B cell (primary cell): ENCODE measurements at regions not wholly inside any gene's neighbourhood (a gene's known extent, or its start where the extent isn't known, plus 50 kb on each side); places are given as distances from the start of the nearest gene placed in this dataset.

ENCODE experiments used
- ATAC-seq: fragments of 200-7000 bp; cut with Tn5 transposase; one replicate; pipeline ENCODE4 v1.10.0; 2021; ENCODE audit warnings: low read depth, mild to moderate bottlenecking, moderate number of reproducible peaks, moderate library complexity
- CTCF ChIA-PET: fragments of 350-600 bp; sonication (Branson Sonifier 250); formaldehyde crosslinking; loops from one replicate; lab custom pipeline; 2021; ENCODE audit warnings: antibody characterized with exemption, inconsistent platforms; lab: Charles Lee
- POLR2A ChIA-PET: fragments of 350-600 bp; sonication (Branson Sonifier 250); formaldehyde crosslinking; loops from one replicate; lab custom pipeline; 2021; ENCODE audit warnings: antibody characterized with exemption; lab: Charles Lee
- DNase-seq: peaks from one replicate; pipeline ENCODE4 v3.0.0; 2013
- H2AFZ ChIP-seq: 2 replicates; pipeline ENCODE4 v1.6.1; 2012; ENCODE audit warnings: mild to moderate bottlenecking, low read depth, low read length; ENCODE audit not compliant: insufficient read depth, poor library complexity, severe bottlenecking
- H3K27ac ChIP-seq, 2 donors: 1 replicate in 1 of 2; 2 replicates in 1 of 2; pipeline ENCODE4 v1.5.1; 2012 to 2013; ENCODE audit warnings: low read length in 2 of 2, mild to moderate bottlenecking in 2 of 2, moderate library complexity in 1 of 2
- H3K27me3 ChIP-seq, 4 experiments: fragments of 200-600 bp in 1 of 4; sonication (generic) in 1 of 4; replicated peaks in 1 of 4; 1 replicate in 2 of 4; 2 replicates in 2 of 4; pipeline versions ENCODE4 v1.6.1 to v1.7.0; 2013 to 2016; ENCODE audit warnings: low read length in 3 of 4, mild to moderate bottlenecking in 2 of 4, mixed read lengths in 1 of 4, moderate library complexity in 1 of 4; ENCODE audit not compliant: insufficient read depth in 4 of 4, control insufficient read depth in 3 of 4; ENCODE audit errors: control extremely low read depth in 1 of 4
- H3K36me3 ChIP-seq, 2 experiments: replicated peaks in 1 of 2; 1 replicate in 1 of 2; 2 replicates in 1 of 2; pipeline versions ENCODE4 v1.6.1 to v1.7.1; 2013; ENCODE audit warnings: low read length in 1 of 2; ENCODE audit not compliant: insufficient read depth in 2 of 2, control insufficient read depth in 1 of 2; ENCODE audit errors: control extremely low read depth in 1 of 2, extremely low read depth in 1 of 2
- H3K4me1 ChIP-seq, 2 donors: fragments of 200-600 bp in 1 of 2; sonication (generic) in 1 of 2; 1 replicate in 1 of 2; 2 replicates in 1 of 2; pipeline versions ENCODE4 v1.5.1 to v1.6.1; 2013 to 2017; ENCODE audit warnings: low read length in 2 of 2; ENCODE audit not compliant: control insufficient read depth in 2 of 2, insufficient read depth in 2 of 2
- H3K4me2 ChIP-seq: replicated peaks from 2 replicates; pipeline ENCODE3; 2012; ENCODE audit warnings: mild to moderate bottlenecking, low read depth, low read length; ENCODE audit not compliant: poor library complexity, severe bottlenecking
- H3K4me3 ChIP-seq, 5 experiments: fragments of 200-600 bp in 1 of 5; sonication (generic) in 1 of 5; 1 replicate in 3 of 5; 2 replicates in 2 of 5; pipeline versions ENCODE4 v1.5.1 to v1.7.0; 2011 to 2016; ENCODE audit warnings: low read length in 4 of 5, mild to moderate bottlenecking in 4 of 5, low read depth in 2 of 5, control low read depth in 1 of 5, moderate library complexity in 1 of 5; ENCODE audit not compliant: insufficient read depth in 1 of 5; ENCODE audit errors: control extremely low read depth in 1 of 5, extremely low read depth in 1 of 5
- H3K79me2 ChIP-seq: fragments of 200-600 bp; sonication (generic); one replicate; pipeline ENCODE4 v1.6.0; 2016; ENCODE audit warnings: low read length; ENCODE audit not compliant: control insufficient read depth, insufficient read depth
- H3K9ac ChIP-seq: fragments of 200-600 bp; sonication (generic); 2 replicates; pipeline ENCODE4 v1.6.1; 2017; ENCODE audit warnings: mild to moderate bottlenecking, low read length, moderate library complexity
- H3K9me3 ChIP-seq, 3 donors: one replicate each; pipeline versions ENCODE4 v1.6.1 to v1.7.1; 2013; ENCODE audit warnings: low read length in 2 of 3; ENCODE audit not compliant: control insufficient read depth in 2 of 3, insufficient read depth in 1 of 3; ENCODE audit errors: control extremely low read depth in 1 of 3
- H4K20me1 ChIP-seq: 2 replicates; pipeline ENCODE4 v1.6.0; 2012; ENCODE audit warnings: mild to moderate bottlenecking, low read length; ENCODE audit not compliant: insufficient read depth, control insufficient read depth, poor library complexity, severe bottlenecking
- H3K27ac Mint-ChIP-seq: one replicate; pipeline ENCODE4 v1.8.0; 2021; ENCODE audit warnings: mixed read lengths
- H3K27me3 Mint-ChIP-seq: one replicate; pipeline ENCODE4 v1.8.0; 2021; ENCODE audit warnings: mixed read lengths
- H3K4me1 Mint-ChIP-seq: one replicate; pipeline ENCODE4 v1.8.0; 2021; ENCODE audit warnings: mixed read lengths
- H3K4me3 Mint-ChIP-seq: one replicate; pipeline ENCODE4 v1.8.0; 2021; ENCODE audit warnings: mixed read lengths
- H3K9me3 Mint-ChIP-seq: one replicate; pipeline ENCODE4 v1.8.0; 2022; ENCODE audit warnings: mixed read lengths; ENCODE audit not compliant: insufficient read depth
- EZH2 ChIP-seq: IDR thresholded peaks from 2 replicates; pipeline ENCODE4 v1.6.1; 2012; ENCODE audit warnings: borderline replicate concordance, low read depth, mild to moderate bottlenecking, moderate library complexity, low read length; ENCODE audit not compliant: insufficient read depth, poor library complexity, severe bottlenecking
- WGBS: methylation state at CpG from one replicate; pipeline ENCODE4 v1.1.5; 2013; ENCODE audit warnings: missing lambda C conversion rate; ENCODE audit not compliant: insufficient coverage; 5-methylcytosine and 5-hydroxymethylcytosine counted together
- intact Hi-C: fragments of 100-400 bp; cut with micrococcal nuclease; formaldehyde crosslinking; loops from one replicate; pipeline ENCODE4 v1.10.0; 2022
- TF ChIP-seq, protein P1 (sequence below): fragments of 200-600 bp; IDR thresholded peaks from one replicate; pipeline ENCODE4 v1.8.0; 2022; ENCODE audit warnings: antibody characterized with exemption, mild to moderate bottlenecking

DNA sequence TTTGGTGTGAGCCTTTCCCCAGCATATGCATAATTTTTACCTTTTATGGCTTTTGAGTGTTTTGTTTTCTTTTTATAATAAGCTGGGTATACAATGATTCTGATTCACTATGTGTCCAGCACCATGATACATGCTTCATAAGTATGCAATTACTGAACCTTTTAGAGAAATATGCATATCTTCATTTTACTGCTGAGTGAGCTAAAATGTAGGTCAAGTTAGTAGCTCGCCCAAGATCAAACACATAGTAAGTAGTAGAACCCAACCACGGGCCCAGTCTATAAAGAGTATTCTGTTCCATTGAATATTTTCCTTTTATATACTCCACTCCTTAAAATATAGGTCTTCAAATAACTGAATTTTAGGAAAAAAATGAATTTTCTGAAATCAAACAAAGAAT is 362.4 kb upstream of the HTR2C start:
- no peaks in the 10 kb centered on the region for H3K27me3 ChIP-seq
- Mint-ChIP-seq H3K27ac (no peak overlapping the region), H3K27me3 (no peaks in the 10 kb centered on the region), H3K4me1 (no peaks in the 10 kb centered on the region), H3K4me3 (no peak overlapping the region), H3K9me3 (no peaks in the 10 kb centered on the region)
- ATAC-seq, result no peak
- intact Hi-C loops, result no loop called here
- H3K27ac ChIP-seq, result no peak overlapping the region
- H3K79me2 ChIP-seq, result no peaks in the 10 kb centered on the region
- no peak overlapping the region for H3K9ac ChIP-seq
- no peaks in the 10 kb centered on the region for H3K4me1 ChIP-seq
- H3K36me3 ChIP-seq, result no peaks in the 10 kb centered on the region
- H3K4me2 ChIP-seq, result no peak overlapping the region
- TF ChIP-seq, protein P1, sequence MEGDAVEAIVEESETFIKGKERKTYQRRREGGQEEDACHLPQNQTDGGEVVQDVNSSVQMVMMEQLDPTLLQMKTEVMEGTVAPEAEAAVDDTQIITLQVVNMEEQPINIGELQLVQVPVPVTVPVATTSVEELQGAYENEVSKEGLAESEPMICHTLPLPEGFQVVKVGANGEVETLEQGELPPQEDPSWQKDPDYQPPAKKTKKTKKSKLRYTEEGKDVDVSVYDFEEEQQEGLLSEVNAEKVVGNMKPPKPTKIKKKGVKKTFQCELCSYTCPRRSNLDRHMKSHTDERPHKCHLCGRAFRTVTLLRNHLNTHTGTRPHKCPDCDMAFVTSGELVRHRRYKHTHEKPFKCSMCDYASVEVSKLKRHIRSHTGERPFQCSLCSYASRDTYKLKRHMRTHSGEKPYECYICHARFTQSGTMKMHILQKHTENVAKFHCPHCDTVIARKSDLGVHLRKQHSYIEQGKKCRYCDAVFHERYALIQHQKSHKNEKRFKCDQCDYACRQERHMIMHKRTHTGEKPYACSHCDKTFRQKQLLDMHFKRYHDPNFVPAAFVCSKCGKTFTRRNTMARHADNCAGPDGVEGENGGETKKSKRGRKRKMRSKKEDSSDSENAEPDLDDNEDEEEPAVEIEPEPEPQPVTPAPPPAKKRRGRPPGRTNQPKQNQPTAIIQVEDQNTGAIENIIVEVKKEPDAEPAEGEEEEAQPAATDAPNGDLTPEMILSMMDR, result no peak
- no peak for TF ChIP-seq EZH2
- H4K20me1 ChIP-seq, result no peaks in the 10 kb centered on the region
- no peak overlapping the region for H3K4me3 ChIP-seq
- ChIA-PET POLR2A (no interaction called here), CTCF (no interaction called here)
- WGBS, result no CpG with 5 or more reads among the region's 2 CpGs
- no peak for DNase-seq
- H2AFZ ChIP-seq, result no peak overlapping the region
- no peaks in the 10 kb centered on the region for H3K9me3 ChIP-seq

DNA sequence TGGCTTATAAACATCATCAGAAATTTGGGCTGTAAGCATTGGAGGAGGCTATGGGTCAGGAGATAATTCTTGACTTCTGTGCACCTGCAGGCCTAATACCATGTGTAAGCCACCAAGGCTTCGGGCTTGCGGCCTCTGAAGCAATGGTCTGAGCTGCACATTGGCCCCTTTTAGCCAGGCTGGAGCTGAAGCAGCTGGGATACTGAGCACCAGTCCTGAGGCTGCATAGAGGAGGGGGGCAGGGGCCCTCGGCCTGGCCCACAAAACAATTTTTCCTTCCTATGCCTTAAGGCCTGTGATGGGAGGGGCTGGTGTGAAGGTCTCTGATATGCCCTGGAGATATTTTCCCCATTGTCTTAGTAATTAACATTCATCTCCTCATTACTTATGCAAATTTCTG is 373.0 kb upstream of the HTR2C start:
- ChIA-PET POLR2A (no interaction called here), CTCF (no interaction called here)
- Histone ChIP-seq H3K4me3 (no peak overlapping the region), H3K9ac (no peak overlapping the region), H3K27me3 (no peaks in the 10 kb centered on the region), H2AFZ (no peak overlapping the region), H4K20me1 (no peaks in the 10 kb centered on the region), H3K4me2 (no peak overlapping the region), H3K9me3 (no peaks in the 10 kb centered on the region), H3K4me1 (no peaks in the 10 kb centered on the region), H3K36me3 (no peaks in the 10 kb centered on the region), H3K79me2 (no peaks in the 10 kb centered on the region), H3K27ac (no peak overlapping the region)
- Mint-ChIP-seq H3K27ac (no peak overlapping the region), H3K4me3 (no peak overlapping the region), H3K4me1 (no peaks in the 10 kb centered on the region), H3K9me3 (no peaks in the 10 kb centered on the region), H3K27me3 (no peaks in the 10 kb centered on the region)
- ATAC-seq (no peak), DNase-seq (no peak)
- intact Hi-C loops, result no loop called here
- TF ChIP-seq, protein P1, result no peak
- TF ChIP-seq EZH2, result no peak
- 94% methylated on average over 2 of the region's 3 CpGs for WGBS
